ENCODE measurements at regions not wholly inside any gene's neighbourhood (a gene's known extent, or its start where the extent isn't known, plus 50 kb on each side); places are given as distances from the start of the nearest gene placed in this dataset.

GRCh38 chr3:84439476-84439875, 519.3 kb upstream of the CADM2 start:
- DNase-seq: no peak

DNA sequence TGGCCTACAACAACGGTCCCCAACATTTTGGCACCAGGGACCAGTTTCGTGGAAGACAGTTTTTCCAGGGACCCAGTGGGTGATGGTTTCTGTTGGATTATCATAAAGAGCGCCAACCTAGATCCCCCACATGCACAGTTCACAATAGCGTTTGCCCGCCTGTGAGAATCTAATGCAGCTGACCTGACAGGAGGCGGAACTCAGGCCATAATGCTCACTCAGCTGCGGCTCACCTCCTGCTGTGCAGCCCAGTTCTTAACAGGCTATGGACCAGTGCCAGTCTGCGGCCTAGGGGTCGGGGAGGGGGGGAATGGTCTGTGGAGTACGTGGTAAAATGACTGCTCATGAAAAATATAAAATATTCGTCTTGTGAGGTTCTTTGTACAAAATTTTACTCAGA, 518.5 kb upstream of the CADM2 start:
- no peak for DNase-seq

- DNase-seq: no peak
These were observed 516.3 kb upstream of the CADM2 start for GRCh38 chr3:84442533-84442932.

- no peak for DNase-seq
These were observed 513.9 kb upstream of the CADM2 start for GRCh38 chr3:84444726-84445521.

DNA sequence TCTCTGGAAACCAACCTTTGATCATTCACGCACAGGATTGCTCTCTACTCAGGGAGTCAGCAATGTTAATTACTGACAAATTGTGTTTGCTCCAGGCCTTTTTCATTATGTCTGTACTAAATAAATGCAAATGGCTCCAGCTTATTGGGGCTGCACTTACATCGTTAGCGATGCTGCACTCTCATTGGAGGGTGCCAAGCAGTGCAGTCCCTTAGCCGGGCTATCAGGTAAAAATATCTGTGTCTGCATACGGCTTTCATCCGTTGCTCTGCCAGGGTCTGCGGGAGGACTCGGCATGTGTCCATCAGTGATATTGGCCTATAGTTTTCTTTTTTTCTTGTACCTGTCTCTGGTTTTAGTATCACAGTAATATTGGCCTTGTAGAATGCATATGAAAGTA, 471.5 kb upstream of the CADM2 start:
- no peak for DNase-seq

- no peak for DNase-seq
These were observed 454.0 kb upstream of the CADM2 start for GRCh38 chr3:84504761-84505160.

DNA sequence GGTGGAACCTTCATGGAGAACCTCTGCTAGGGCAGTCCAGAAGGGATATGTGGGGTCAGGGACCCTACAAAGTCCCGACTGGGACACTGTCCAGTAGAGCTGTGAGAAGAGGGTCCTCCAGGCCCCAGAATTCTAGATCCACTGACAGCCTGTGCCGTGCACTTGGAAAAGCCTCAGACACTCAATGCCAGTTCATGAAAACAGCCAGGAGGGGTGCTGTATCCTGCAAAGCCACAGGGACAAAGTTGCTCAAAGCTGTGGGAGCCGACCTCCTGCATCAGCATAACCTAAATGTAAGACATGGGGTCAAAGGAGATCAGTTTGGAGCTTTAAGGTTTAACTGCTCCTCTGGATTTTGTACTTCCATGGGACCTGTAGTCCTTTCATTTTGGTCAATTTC, 448.8 kb upstream of the CADM2 start:
- DNase-seq: no peak

GRCh38 chr3:84522893-84523292, 435.9 kb upstream of the CADM2 start:
- DNase-seq: no peak

DNA sequence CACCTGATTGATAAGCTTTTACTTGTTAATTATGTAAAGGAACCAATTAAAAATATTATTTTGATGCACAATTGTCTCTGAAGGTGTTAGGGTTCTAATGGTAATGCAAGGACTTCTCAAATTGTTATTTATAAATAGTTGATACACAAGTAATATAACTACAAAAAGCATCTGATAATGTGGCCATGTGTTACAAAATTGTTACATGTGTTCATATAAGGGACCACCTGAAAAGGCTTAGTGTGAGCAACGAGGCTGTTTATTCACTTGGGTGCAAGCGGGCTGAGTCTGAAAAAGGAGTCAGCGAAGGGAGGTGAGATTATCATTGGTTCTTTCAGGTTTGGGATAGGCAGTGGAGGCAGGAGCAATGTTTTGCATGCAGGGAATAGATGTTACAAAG, 421.9 kb upstream of the CADM2 start:
- DNase-seq: no peak

- no peak for DNase-seq
These were observed 420.2 kb upstream of the CADM2 start for GRCh38 chr3:84538597-84538996.

DNA sequence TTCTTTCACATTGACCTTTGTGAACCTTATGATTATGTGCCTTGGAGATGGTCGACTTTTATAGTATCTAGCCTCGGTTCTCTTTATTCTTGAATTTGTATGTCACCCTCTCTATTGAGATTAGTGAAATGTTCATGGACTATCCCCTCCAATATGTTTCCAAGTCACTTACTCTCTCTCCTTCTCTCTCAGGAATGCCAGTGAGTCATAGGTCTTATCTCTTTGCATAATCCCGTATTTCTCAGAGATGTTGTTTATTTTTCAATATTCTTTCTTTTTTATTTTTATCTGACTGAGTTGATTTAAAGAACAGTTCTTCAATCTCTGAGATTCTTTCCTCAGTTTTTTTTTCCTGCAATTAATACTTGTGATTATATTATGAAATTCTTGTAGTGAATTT, 411.6 kb upstream of the CADM2 start:
- no peak for DNase-seq

- DNase-seq: peak; percentile 26
These were observed 410.5 kb upstream of the CADM2 start for GRCh38 chr3:84547971-84548970.

DNA sequence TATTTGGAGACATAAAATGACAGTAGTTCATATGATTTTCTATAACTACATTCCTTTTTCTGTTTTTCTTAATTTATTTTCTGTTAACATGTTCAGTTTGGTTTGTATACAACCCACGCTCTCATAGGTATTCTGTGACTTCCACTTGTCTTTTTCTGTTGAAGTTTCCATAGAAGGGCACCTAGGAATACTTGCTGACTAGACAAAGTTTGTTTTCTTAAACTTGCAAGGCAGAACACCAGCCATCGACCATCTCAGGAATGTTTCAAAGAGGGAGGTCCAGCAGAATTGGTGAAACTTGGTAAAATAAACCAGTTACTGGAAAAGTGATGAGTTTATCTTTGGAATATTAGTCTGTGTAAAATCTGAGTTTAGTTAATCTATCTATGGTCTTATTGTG, 403.2 kb upstream of the CADM2 start:
- DNase-seq: no peak

DNA sequence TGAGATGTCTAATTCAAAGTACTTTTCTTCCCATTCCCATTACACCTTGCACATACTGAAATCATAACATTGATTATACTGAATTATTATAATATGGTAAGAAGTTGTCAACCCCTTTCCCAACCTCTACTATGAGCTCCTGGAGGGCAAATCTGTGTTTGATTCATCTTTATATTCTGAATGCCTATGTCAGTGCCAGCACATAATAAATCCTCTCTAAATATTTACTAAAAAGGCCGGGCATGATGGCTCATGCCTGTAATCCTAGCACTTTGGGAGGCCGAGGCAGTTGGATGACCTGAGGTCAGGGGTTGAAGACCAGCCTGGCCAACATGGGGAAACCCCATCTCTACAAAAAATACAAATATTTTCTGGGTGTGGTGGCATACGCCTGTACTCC, 392.5 kb upstream of the CADM2 start:
- DNase-seq: no peak

GRCh38 chr3:84567796-84568195, 391.0 kb upstream of the CADM2 start:
- no peak for DNase-seq

- DNase-seq: no peak
These were observed 384.8 kb upstream of the CADM2 start for GRCh38 chr3:84573962-84574361.

DNA sequence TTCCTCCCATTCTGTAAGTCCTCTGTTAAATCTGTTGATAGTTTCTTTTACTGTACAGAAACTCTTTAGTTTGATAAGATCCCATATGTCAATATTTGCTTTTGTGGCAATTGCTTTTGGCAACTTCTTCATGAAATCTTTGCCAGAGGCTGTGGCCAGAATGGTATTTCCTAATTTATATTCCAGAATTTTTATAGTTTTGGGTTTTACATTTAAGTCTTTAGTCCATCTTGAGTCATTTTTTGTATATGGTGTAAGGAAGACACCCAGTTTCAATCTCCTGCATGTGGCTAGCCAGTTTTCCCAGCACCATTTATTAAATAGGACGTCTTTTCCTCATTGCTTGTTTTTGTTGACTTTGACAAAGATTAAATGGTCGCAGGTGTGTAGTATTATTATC, 372.4 kb upstream of the CADM2 start:
- no peak for DNase-seq

DNA sequence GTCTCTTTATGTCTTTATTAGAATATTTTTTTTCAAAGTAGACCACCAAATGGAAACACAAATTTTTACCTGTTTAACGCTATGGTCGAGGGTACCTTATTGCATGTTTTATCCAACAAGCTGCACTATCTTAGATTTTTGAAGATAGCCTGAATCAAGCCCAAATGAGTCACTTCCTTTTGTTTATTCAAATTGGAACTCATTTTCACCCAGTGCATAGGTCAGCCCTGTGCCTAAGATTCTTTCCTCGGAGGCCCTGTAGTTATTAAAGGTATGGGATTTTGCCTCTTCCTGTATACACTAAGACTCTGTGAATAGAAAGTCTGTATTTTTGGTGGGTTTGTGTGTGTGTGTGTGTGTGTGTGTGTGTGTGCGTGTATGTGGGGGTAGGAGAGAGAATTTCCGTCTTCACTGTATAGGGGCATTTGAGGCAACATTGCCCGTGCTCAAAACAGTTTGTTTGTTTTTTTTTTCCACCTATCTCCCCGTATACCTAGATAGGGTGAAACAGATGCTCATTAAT, 358.0 kb upstream of the CADM2 start:
- DNase-seq: no peak

GRCh38 chr3:84601303-84601702, 357.5 kb upstream of the CADM2 start:
- DNase-seq: no peak

- no peak for DNase-seq
These were observed 337.0 kb upstream of the CADM2 start for GRCh38 chr3:84621823-84622222.

GRCh38 chr3:84634668-84635067, 324.1 kb upstream of the CADM2 start:
- no peak for DNase-seq

GRCh38 chr3:84637272-84637671, 321.5 kb upstream of the CADM2 start:
- no peak for DNase-seq

GRCh38 chr3:84666468-84666867, 292.3 kb upstream of the CADM2 start:
- no peak for DNase-seq

DNA sequence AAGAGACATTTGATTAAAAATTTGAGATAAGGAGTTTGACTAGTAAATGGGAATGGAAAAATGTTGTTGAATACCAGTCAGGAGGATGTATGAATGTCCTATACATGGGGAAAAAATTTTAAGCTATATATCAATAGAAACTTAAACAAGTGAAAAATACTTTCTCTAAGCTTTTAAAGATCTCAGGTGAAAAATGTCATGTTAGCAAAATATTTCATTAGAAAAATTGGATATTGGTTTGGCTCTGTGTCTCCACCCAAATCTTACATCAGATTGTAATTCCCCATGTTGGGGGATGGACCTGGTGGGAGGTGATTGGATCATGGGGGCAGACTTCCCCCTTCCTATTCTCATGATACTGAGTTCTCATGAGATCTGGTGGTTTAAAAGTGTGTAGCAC, 279.6 kb upstream of the CADM2 start:
- DNase-seq: no peak
